ENCODE measurements at regions not wholly inside any gene's neighbourhood (a gene's known extent, or its start where the extent isn't known, plus 50 kb on each side); places are given as distances from the start of the nearest gene placed in this dataset.
A peak's percentile ranks its signal among the peaks of the same experiment; 100 is the strongest.

DNA sequence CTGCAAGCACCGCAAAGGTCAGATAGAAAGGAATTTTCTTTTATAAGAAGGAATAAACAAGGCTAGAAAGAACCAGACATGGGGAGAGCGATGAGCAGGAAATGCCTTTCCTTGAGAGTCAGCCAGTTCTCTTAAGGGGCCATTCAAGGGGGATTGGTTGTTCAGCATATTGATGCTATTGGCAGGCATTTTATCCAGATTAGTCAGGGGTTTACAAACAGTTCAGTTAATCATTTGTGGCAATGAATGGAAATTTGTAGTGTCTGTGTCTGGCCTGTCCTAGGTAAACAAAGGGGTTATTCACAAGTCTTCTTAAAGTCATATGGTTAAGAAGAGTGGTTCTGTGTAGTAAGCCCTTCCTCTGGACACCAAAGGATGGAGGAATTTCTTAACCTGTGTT is 184.7 kb upstream of the FRMPD4 start:
- DNase-seq, result peak; percentile 22

- DNase-seq, result no peak
Observed at GRCh38 chrX:11954176-11954575, 184.1 kb upstream of the FRMPD4 start.

DNA sequence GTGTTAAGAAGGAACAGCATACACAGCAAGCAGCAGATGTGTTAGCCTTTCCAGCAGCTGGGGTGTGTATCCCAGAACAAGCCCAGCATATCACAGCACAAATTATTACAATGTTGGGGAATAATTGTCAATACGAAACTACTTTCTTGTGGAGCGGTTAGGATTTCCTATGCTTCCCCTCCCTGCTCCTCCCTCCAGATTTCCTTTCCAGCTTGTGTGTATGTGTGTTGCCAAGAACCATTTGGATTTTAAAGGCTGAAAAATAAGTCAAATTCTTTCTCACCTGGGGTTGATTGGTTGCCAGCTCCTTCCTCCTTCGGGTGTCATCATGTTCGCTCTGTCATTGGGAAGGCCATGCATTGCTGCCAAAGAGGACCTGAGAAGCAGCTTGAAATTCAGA is 178.2 kb upstream of the FRMPD4 start:
- DNase-seq, result peak; percentile 2

- no peak for DNase-seq
Observed at GRCh38 chrX:11965436-11965835, 172.8 kb upstream of the FRMPD4 start.

- DNase-seq, result no peak
Observed at GRCh38 chrX:11967986-11968869, 170.0 kb upstream of the FRMPD4 start.

- no peak for DNase-seq
Observed at GRCh38 chrX:11968991-11969390, 169.3 kb upstream of the FRMPD4 start.

- no peak for DNase-seq
Observed at GRCh38 chrX:11970578-11971359, 167.5 kb upstream of the FRMPD4 start.

DNA sequence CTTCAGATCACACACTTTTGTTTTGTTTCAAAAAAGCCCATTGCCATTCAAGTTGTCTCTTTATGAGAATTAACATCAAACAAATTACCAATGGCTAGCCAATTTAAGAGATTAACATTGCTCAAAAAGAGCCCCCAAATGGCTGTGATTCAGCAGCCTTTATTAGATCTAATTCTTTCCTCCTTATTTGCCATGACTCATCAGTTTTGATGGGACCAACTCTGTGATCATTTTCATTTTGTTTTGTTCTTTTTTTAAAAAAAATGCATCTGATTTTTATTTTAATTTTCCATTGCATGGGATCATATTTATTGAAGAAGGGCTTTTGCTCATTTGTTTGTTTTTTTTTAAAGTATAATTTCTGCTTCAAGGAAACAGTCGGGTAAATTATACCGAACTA is 161.6 kb upstream of the FRMPD4 start:
- DNase-seq, result no peak

- no peak for DNase-seq
Observed at GRCh38 chrX:11992271-11992670, 146.0 kb upstream of the FRMPD4 start.

DNA sequence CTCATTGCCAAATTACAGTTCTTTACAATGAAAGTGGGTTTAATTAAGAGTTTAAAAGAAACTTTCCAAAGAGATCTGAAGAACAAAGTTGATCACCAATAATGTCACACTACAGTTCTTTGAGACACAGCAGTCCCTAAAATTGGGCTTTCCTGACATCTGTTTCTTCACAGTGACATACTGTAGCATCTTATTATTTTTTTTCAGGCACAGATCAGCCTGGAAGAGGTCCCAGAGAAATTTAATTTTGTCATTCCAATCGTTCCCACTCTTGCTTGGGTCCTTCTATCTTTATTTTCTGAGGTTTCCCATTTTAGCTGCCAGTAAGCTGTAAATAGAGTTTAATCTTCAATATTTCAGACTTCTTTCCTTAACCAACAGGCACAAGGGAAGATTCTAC is 143.1 kb upstream of the FRMPD4 start:
- no peak for DNase-seq

DNA sequence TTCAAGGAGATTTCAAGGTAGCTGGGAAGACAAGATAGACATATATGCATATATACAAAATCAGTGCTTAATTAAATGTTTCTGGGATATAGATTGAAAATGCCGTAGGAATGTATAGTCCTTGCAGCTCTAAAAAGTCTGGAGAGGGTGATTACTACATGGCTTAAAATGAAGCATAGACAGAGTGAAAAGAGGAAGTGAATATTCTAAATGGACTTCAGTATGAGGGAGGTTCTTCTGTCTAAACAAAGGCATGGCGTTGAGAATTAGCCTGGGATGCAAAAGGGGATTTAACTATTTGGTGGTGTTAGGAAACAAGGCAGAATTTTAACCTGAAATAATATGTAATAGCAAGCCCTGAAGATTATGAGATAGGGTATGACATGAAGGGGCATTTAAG is 141.5 kb upstream of the FRMPD4 start:
- DNase-seq, result no peak

DNA sequence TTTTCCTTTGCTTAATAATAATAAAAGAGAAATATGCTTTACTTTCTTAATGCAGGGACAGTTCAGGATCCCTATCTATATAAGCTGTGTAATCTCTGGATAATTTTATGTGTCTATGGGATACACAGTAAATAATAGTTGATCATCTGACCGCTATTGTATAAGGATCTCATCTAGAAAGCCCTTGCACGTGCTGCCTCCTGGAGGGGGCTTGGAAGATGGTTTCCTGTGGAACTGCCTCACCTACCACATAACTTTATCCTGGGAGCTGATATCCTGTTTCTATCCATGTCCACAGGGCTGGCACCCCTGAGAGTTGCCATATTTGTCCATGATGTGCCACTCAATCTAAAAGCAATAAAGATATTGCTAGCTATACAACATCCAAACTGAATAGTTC is 139.3 kb upstream of the FRMPD4 start:
- no peak for DNase-seq

GRCh38 chrX:12002876-12003275 is 135.4 kb upstream of the FRMPD4 start:
- DNase-seq, result no peak

DNA sequence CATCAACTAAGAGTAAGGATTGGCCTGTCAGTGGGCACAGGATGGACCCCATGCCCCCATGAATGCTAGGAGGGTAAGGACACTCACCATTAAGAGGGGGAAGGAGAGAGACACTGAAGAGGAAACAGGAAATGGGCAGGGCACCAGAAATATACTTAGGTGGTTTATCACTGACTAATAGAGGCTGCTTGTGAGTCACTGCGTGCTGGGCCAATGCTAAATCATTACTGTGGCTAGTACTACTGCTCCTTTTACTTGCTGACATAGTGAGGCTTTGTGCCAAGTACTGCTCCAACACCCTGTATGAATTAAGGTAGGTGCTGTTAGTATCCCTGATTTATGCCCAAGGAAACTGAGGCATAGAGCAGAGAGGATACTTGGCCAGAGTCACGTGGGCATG is 130.4 kb upstream of the FRMPD4 start:
- DNase-seq, result no peak

DNA sequence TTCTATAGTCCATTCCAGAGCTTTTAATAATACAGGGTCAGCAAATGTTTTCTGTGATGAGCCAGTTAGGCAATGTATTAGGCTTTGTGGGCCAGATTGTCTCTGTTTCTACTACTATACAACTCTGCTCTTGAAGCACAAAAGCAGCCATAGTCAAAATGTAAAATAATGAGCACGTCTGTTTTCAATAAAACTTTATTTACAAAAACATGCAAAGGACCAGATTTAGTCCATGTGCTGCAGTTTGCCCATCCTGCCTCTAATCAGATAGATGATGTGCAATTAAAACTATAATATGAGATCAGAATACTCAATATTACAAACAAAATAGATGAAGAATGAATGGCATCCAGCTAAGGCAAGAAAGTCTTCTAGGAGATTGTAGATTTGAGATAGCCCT is 127.8 kb upstream of the FRMPD4 start:
- no peak for DNase-seq

DNA sequence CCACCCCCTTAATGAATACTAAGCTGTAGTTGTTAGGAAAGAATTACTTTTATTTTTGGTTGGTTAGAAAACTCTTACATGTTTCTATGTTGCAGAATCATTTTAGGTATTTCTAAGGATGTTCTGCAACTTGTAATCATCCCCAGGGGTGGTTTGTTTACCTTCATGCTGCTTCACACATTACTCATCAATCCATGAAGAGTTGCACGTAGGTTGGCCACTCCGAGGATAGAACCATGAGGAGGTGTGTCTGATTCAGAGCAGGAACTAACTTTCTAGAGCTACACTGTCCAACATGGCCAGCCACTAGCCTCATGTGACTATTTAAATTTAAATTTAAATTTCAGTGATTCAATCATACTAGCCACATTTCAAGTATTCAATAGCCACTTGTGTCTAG is 127.2 kb upstream of the FRMPD4 start:
- DNase-seq, result no peak

- DNase-seq, result no peak
Observed at GRCh38 chrX:12013211-12013618, 125.1 kb upstream of the FRMPD4 start.

DNA sequence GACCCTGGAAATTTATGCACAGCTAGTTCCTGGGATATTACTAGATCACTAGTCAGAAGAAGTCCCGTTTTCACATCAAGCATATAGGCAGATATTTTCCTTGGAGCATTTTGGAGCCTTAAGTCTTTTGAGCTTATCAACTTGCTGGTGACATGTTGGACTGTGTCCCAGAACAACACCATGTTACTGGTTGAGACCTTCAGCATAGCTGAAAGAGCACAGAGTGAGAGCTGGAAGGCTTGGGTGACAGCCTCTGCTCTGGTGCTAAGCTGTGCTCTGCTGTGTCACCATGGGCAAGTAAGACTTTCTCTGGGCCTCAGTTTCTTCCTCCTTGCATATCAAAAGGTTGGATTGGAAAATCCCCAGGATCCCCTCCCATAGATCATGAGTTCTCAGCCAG is 116.6 kb upstream of the FRMPD4 start:
- no peak for DNase-seq

DNA sequence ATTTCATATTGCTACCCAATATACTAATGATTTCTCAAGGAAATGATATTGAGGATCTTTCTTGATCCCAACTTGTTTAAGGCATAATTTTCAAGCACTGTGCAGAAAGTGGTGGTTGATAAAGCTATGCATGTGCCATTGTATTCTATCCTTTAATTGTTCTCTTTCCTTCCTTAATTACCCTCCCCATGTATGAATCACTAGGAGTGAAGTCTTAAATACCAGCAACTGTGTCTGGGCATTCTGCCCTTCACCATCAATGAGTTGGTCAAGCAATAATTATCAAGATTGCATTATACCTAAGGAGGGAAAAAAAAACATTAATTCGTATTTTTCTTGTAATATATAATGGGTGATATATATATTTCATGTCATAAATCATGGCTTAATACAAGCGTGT is 111.8 kb upstream of the FRMPD4 start:
- DNase-seq, result no peak

DNA sequence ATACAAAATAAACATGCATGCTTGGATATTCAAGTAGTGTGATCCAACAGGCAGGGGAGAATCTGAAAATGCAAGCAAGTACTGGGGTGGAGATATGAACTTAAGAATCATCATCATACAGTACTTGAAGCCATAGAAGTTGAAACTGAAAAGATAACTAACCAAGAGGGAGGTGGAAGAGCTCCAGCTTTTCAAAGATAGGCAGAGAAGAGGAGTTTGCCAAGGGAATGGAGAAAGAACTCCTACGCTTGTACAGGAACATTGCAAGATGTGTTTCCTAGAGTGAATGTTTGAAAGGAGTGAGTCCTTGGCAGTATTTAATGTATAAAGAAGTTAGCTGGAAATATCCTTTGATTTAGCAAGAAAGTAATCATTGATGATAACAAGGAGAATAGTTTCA is 106.2 kb upstream of the FRMPD4 start:
- no peak for DNase-seq

DNA sequence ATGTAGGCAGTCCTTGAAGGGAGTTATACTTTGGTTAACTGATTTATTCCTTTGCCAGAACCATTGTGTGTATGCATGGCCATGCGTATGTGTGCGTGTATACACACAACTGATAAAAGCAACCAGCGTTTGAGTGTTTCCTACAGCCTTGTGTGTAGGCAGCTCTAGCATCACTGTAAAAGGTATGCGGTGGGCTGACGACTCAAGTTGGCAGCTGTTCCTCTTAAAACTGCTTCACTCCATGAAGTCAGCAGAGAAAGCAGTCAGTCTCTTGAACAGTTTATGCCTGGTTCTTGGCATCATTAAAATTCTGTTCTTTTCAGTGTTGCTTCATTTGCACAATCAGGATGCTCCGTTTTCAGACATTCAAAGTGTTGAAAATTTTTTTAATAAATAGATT is 103.5 kb upstream of the FRMPD4 start:
- DNase-seq, result no peak

- no peak for DNase-seq
Observed at GRCh38 chrX:12042615-12043014, 95.7 kb upstream of the FRMPD4 start.

DNA sequence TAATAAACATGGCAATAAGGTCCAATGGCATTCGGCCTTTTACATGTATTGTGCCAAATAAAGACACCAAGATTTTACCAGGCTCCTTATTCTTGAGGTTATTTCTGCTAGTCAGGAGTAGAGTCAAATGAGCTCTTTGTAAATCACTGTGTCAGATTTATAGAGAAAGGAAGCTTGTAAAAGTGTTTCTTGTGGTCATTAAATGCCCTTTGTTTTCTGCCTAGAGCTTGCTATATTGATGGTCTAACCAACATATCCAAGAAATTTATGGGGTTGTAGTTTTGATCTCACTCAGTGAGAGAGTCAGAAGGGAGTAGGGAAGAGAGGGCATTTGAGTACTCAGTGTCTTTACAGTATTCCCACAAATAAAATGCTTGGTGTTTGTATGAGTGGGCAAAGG is 86.2 kb upstream of the FRMPD4 start:
- DNase-seq, result no peak

DNA sequence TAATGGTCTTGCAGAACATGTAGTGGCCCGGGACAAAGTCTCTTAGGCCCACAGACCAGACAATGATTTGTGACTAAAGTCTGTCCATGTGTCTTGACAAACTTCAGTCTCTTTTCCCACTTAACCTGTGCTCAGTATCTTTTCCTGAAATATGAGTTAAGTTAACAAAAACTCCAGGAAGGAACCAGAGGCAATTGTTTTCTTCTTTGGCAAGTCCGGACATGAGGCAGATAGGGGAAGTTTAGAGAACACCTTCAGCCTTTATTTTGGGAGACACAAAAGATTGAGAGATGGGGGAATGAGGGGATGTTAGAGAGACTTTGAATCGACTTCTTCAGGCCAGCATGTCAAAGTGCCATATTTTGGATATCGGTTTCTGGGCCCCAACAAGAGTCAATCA is 80.2 kb upstream of the FRMPD4 start:
- no peak for DNase-seq
